ENCODE measurements at regions not wholly inside any gene's neighbourhood (a gene's known extent, or its start where the extent isn't known, plus 50 kb on each side); places are given as distances from the start of the nearest gene placed in this dataset.

DNA sequence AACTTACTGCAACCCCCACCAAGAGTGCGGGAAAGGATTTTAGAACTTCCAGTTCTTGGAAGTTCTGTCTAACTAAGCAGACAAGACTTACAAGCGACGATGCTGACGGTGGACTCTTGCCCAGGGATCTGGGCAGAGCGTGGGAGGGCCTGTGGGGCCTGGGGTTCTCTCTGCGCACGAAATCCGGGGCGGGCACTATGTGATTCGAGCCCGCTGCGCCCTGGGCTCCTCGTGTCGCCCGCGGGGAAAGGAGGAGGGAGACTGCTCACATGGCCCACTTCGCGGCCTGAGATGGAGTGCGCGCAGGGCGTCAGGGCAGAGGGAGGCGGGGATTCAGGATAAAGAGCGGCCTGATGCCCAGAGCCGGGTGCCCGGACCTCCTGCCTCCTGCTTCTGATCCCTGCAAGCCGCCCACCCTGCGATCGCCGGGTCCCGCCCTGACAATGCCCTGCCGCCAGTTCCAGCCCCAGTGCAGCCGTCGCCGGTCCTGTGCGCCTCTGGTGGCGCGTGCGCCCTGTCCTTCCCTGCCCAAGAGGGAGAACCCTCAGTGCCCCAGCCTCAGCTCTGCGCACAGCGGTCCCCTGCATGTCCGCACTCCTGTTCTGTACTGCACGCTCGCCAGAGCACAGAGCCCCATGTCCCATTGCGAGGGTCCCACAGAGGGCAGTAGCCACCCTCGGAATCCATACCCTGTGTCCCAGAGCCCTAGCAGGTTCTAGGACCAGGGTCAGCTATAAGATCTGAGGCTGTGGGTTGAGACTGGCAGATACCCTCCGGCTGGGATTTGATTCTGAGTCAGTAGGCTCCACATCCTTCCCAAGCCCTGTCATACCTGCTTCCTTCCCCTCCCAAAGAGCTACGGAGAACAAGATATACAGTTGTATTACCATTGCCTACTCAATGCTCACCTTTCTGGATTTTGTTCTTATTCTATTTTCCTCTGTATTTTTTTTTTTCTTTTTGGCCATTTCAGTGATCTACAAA lies 99.4 kb upstream of the TMEM106B start:
- TF ChIP-seq POLR2A (IDR thresholded peaks at IDR 0.05): no peak
- TF ChIP-seq, protein P1, sequence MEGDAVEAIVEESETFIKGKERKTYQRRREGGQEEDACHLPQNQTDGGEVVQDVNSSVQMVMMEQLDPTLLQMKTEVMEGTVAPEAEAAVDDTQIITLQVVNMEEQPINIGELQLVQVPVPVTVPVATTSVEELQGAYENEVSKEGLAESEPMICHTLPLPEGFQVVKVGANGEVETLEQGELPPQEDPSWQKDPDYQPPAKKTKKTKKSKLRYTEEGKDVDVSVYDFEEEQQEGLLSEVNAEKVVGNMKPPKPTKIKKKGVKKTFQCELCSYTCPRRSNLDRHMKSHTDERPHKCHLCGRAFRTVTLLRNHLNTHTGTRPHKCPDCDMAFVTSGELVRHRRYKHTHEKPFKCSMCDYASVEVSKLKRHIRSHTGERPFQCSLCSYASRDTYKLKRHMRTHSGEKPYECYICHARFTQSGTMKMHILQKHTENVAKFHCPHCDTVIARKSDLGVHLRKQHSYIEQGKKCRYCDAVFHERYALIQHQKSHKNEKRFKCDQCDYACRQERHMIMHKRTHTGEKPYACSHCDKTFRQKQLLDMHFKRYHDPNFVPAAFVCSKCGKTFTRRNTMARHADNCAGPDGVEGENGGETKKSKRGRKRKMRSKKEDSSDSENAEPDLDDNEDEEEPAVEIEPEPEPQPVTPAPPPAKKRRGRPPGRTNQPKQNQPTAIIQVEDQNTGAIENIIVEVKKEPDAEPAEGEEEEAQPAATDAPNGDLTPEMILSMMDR (IDR thresholded peaks at IDR 0.05): no peak
